Caco-2 (cell line): ENCODE measurements at regions not wholly inside any gene's neighbourhood (a gene's known extent, or its start where the extent isn't known, plus 50 kb on each side); places are given as distances from the start of the nearest gene placed in this dataset.

Source experiments
- BruUV-seq: library from RNA; stranded (reverse); fragments of 400-500 nt; replicated peaks from 2 replicates; lab custom pipeline; 2021; lab: Mats Ljungman, UMichigan
- CTCF ChIA-PET: fragments of 300-600 bp; sonication (Branson Sonifier 250); formaldehyde crosslinking; loops from one replicate; lab custom pipeline; 2022; ENCODE audit warnings: antibody characterized with exemption; lab: Charles Lee
- POLR2A ChIA-PET: fragments of 300-600 bp; sonication (Branson Sonifier 250); formaldehyde crosslinking; loops from one replicate; lab custom pipeline; 2022; ENCODE audit warnings: antibody characterized with exemption; lab: Charles Lee
- DNase-seq, 2 experiments: peaks; one replicate each; pipeline versions ENCODE4 v3.0.0 to v3.0.0-alpha.2; 2020 to 2022
- H3K27me3 ChIP-seq: replicated peaks from 2 replicates; pipeline ENCODE4 v1.6.0; 2011; ENCODE audit warnings: low read length; ENCODE audit not compliant: control insufficient read depth, insufficient read depth
- H3K36me3 ChIP-seq: 2 replicates; pipeline ENCODE4 v1.5.1; 2011; ENCODE audit warnings: low read length; ENCODE audit not compliant: control insufficient read depth, insufficient read depth
- H3K4me1 ChIP-seq: fragments of 250-450 bp; sonication (Bioruptor Pico); 2 replicates; pipeline ENCODE4 v1.5.1; 2020; ENCODE audit warnings: mild to moderate bottlenecking
- H3K4me3 ChIP-seq: 2 replicates; pipeline ENCODE4 v1.5.1; 2011; ENCODE audit warnings: low read depth, mild to moderate bottlenecking, control low read depth, low read length
- H3K9me3 ChIP-seq: fragments of 250-450 bp; sonication (Bioruptor Pico); 2 replicates; pipeline ENCODE4 v1.5.1; 2020; ENCODE audit warnings: mild to moderate bottlenecking, moderate library complexity
- H3K27ac Mint-ChIP-seq: one replicate; pipeline ENCODE4 v1.8.0; 2022; ENCODE audit warnings: mixed read lengths; ENCODE audit not compliant: unreplicated experiment
- H3K27me3 Mint-ChIP-seq: one replicate; pipeline ENCODE4 v1.8.0; 2022; ENCODE audit warnings: mixed read lengths; ENCODE audit not compliant: insufficient read depth, unreplicated experiment
- H3K36me3 Mint-ChIP-seq: one replicate; pipeline ENCODE4 v1.8.0; 2022; ENCODE audit warnings: mild to moderate bottlenecking, mixed read lengths; ENCODE audit not compliant: insufficient read depth, unreplicated experiment
- H3K4me1 Mint-ChIP-seq: one replicate; pipeline ENCODE4 v1.8.0; 2022; ENCODE audit warnings: low read depth, mixed read lengths; ENCODE audit not compliant: unreplicated experiment
- H3K4me3 Mint-ChIP-seq: one replicate; pipeline ENCODE4 v1.8.0; 2022; ENCODE audit warnings: mild to moderate bottlenecking, moderate library complexity, mixed read lengths; ENCODE audit not compliant: unreplicated experiment
- H3K9me3 Mint-ChIP-seq: one replicate; pipeline ENCODE4 v1.8.0; 2022; ENCODE audit warnings: mixed read lengths; ENCODE audit not compliant: unreplicated experiment
- intact Hi-C: fragments of 100-400 bp; cut with micrococcal nuclease; formaldehyde crosslinking; loops from one replicate; pipeline ENCODE4 v1.10.0; 2022; ENCODE audit not compliant: unreplicated experiment
- TF ChIP-seq, protein P1 (sequence below), 2 experiments: fragments of 200-600 bp in 1 of 2; IDR thresholded peaks; 1 replicate in 1 of 2; 2 replicates in 1 of 2; pipeline versions ENCODE4 v1.5.1 to v1.8.0; 2011 to 2022; ENCODE audit warnings: antibody characterized with exemption in 1 of 2, control low read depth in 1 of 2, inconsistent platforms in 1 of 2, low read depth in 1 of 2, low read length in 1 of 2, mild to moderate bottlenecking in 1 of 2, moderate library complexity in 1 of 2; ENCODE audit not compliant: insufficient read depth in 1 of 2, severe bottlenecking in 1 of 2, unreplicated experiment in 1 of 2

DNA sequence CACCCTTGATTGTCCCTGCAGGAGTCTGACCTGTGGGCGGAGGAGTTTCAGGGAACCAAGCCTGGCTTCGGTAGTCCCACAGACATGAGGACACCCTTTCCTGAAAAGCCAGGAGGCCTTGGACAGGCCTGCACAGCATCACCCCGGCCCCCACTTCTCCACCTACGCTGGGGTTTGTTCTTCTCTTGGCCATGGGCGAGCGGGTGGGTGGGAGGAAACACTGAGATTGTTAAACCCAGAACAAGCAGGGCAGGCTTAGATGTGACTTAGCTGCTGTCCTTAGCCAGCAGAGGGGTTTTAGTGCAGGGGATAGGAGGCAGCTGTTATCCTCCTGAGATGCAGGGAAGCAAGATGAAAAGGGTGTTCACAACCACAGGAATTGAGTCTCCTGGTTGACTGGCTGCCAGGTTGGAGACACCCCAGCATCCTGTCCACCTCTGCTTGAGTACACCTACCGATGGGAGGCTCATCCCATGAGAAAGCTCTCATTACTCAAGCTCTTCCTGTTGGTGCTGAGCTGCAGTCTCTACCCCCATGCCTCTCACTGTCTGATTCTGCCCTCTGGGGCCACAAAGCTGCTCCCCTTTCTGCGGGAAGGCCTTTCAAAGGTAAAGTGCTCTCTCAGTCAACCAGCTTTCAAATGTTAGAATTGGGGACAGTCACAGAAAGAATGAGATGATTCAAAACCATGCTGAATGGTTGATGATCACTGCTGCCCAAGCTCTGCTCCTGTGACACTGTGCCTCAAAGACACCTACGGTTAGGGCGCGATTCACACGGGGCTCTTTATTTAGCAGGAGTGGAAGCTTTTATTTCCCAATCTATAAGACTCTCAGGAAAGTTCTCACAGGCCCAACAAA, 86.3 kb downstream of the IRF2BPL start:
- H3K36me3 Mint-ChIP-seq: no peaks in the 10 kb centered on the region
- Histone ChIP-seq H3K4me3 (no peak overlapping the region), H3K36me3 (no peaks in the 10 kb centered on the region), H3K27me3 (no peaks in the 10 kb centered on the region), H3K9me3 (no peaks in the 10 kb centered on the region), H3K4me1 (no peaks in the 10 kb centered on the region)
- CTCF ChIA-PET: interaction anchor here (0.8 to 1.0 kb wide), 2 partner anchors 25 to 66 kb away, joined by 3 to 4 read pairs; no protein-coding TSS in a partner anchor
- BruUV-seq: no TSS peak
- intact Hi-C loops: no loop called here
- DNase-seq: no peak
- no peaks in the 10 kb centered on the region for H3K27me3 Mint-ChIP-seq
- no peaks in the 10 kb centered on the region for H3K9me3 Mint-ChIP-seq
- no peak overlapping the region for H3K27ac Mint-ChIP-seq
- TF ChIP-seq, protein P1, sequence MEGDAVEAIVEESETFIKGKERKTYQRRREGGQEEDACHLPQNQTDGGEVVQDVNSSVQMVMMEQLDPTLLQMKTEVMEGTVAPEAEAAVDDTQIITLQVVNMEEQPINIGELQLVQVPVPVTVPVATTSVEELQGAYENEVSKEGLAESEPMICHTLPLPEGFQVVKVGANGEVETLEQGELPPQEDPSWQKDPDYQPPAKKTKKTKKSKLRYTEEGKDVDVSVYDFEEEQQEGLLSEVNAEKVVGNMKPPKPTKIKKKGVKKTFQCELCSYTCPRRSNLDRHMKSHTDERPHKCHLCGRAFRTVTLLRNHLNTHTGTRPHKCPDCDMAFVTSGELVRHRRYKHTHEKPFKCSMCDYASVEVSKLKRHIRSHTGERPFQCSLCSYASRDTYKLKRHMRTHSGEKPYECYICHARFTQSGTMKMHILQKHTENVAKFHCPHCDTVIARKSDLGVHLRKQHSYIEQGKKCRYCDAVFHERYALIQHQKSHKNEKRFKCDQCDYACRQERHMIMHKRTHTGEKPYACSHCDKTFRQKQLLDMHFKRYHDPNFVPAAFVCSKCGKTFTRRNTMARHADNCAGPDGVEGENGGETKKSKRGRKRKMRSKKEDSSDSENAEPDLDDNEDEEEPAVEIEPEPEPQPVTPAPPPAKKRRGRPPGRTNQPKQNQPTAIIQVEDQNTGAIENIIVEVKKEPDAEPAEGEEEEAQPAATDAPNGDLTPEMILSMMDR (IDR thresholded peaks at IDR 0.05; ENCODE audit: insufficient read depth in 1 of 2, low read depth in 1 of 2, low read length in 1 of 2, severe bottlenecking in 1 of 2, unreplicated experiment in 1 of 2): no peak
- no peak overlapping the region for H3K4me3 Mint-ChIP-seq
- POLR2A ChIA-PET: no interaction called here
- H3K4me1 Mint-ChIP-seq: no peaks in the 10 kb centered on the region

DNA sequence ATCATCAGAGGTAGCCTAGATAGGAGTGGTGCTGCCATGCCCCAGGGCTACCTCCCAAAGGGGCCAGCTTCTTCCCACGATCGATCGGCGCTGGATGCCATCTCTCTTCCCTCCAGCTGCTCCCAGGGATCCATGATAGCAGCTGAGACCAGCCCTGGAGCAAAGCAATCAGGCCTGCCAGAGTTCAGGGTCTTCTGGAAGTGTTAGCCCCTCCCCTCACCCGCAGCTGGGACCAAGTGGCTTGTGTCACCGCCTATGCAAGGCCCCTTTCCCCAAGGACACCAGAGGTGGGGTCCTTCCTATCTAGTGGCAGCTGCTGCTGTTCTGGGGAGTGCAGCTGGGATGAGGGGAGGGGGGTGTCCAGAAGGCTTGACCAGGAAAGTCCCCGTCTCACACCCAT, 87.0 kb downstream of the IRF2BPL start:
- TF ChIP-seq, protein P1 (IDR thresholded peaks at IDR 0.05; ENCODE audit: insufficient read depth in 1 of 2, low read depth in 1 of 2, low read length in 1 of 2, severe bottlenecking in 1 of 2, unreplicated experiment in 1 of 2): no peak
- CTCF ChIA-PET: interaction anchor here (0.8 to 1.0 kb wide), 2 partner anchors 24 to 66 kb away, joined by 3 to 4 read pairs; no protein-coding TSS in a partner anchor

DNA sequence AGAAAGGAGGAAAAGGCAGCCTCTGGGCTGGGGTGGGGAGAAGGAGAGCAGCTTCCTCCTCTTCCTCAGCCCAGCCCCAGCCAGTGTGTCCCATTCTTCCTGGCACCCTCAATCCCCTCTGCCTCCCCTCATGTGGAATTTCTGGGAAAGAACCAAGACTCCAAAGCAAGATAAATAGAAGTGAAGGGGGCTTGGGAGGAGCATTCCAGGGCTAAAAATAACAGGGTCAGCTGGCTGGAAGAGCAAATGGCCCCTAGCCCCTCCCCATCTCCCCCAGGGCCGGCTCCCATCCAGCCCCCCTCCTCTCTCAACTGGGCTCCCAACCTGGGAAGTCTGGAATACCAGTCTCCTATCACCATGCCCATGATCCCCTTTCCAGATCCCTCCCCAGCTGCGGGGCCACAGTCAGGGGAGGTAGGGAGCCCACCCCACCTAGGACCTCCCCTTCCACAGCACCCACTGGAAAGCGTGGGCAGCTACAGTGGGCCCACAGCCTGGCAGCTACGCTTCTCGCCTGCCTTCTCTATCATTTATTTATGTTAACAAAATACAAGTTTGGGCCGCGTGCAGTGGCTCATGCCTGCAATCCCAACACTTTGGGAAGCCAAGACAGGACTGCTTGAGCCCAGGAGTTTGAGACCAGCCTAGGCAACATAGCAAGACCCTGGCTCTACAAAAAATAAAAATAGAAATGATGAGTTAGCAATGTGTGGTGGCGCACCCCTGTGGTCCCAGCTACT, 88.3 kb downstream of the IRF2BPL start:
- Histone ChIP-seq H3K4me1 (no peaks in the 10 kb centered on the region), H3K27me3 (no peaks in the 10 kb centered on the region), H3K36me3 (no peaks in the 10 kb centered on the region), H3K9me3 (no peaks in the 10 kb centered on the region), H3K4me3 (no peak overlapping the region)
- BruUV-seq: no TSS peak
- no peaks in the 10 kb centered on the region for H3K9me3 Mint-ChIP-seq
- ChIA-PET POLR2A (no interaction called here), CTCF (no interaction called here)
- no peaks in the 10 kb centered on the region for H3K4me1 Mint-ChIP-seq
- intact Hi-C loops: no loop called here
- H3K4me3 Mint-ChIP-seq: no peak overlapping the region
- TF ChIP-seq, protein P1 (IDR thresholded peaks at IDR 0.05; ENCODE audit: insufficient read depth in 1 of 2, low read depth in 1 of 2, low read length in 1 of 2, severe bottlenecking in 1 of 2, unreplicated experiment in 1 of 2): no peak
- no peak overlapping the region for H3K27ac Mint-ChIP-seq
- no peak for DNase-seq
- no peaks in the 10 kb centered on the region for H3K27me3 Mint-ChIP-seq
- no peaks in the 10 kb centered on the region for H3K36me3 Mint-ChIP-seq

More for the DNA sequence above, 87.0 kb downstream of the IRF2BPL start:
- Mint-ChIP-seq H3K36me3 (no peaks in the 10 kb centered on the region), H3K27me3 (no peaks in the 10 kb centered on the region), H3K4me1 (no peaks in the 10 kb centered on the region), H3K27ac (no peak overlapping the region), H3K4me3 (no peak overlapping the region), H3K9me3 (no peaks in the 10 kb centered on the region)
- no peaks in the 10 kb centered on the region for H3K36me3 ChIP-seq
- no peak overlapping the region for H3K4me3 ChIP-seq
- POLR2A ChIA-PET: no interaction called here
- H3K9me3 ChIP-seq: no peaks in the 10 kb centered on the region
- H3K27me3 ChIP-seq: no peaks in the 10 kb centered on the region
- H3K4me1 ChIP-seq: no peaks in the 10 kb centered on the region
- no peak for DNase-seq
- no TSS peak for BruUV-seq
- intact Hi-C loops: no loop called here
